HG02678 (cell line): ENCODE measurements at regions not wholly inside any gene's neighbourhood (a gene's known extent, or its start where the extent isn't known, plus 50 kb on each side); places are given as distances from the start of the nearest gene placed in this dataset.
"Not testable (repeated sequence)": the region's sequence is repeated elsewhere in the genome, so short reads cannot be mapped to it uniquely, and the experiment has no call there.

Experiments
- ATAC-seq: cut with Tn5 transposase; IDR thresholded peaks from one replicate; pipeline ENCODE4 v1.9.1; 2021; ENCODE audit warnings: mild to moderate bottlenecking, moderate library complexity; ENCODE audit not compliant: unreplicated experiment

DNA sequence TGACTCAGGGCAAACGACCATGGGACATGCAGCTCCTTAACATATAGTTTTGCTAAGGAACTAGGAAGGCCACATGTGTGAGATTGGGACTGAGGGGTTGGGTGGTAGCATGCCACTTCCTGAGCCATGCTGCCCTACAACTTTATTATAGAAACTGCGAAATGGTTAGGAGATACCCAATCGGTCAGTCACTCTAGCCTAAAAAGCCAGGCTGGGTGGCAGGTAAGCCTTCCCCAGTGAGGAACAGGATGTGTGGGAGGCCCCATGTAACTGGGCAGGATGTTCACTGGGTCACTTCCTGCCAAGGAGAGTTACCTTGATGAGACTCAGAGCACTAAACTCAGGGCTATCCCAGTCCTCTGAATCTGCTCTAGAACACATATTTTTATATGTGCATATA, 123.5 kb downstream of the MAP3K7 start:
- no peak for ATAC-seq

DNA sequence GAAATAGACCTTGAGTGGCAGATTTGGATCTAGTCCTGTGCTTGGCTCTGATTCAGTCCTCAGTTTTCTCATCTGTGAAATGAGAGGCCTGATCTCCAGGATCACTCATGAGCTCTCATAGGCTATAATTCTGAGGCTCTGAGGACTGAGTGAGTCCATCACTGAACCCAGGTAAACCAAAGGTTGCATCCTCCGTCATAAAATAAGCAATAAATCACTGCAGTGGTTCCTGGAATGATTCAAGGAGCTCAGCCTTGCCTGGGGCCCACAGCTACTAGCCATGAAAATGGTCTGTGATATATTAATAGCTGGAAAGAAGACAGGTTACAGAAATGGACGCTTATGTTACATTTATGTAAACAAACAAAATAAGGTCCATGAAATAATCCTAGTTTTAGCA, 124.8 kb downstream of the MAP3K7 start:
- no peak for ATAC-seq

- ATAC-seq = no peak
Observed at GRCh38 chr6:90461383-90461782, 125.5 kb downstream of the MAP3K7 start.

DNA sequence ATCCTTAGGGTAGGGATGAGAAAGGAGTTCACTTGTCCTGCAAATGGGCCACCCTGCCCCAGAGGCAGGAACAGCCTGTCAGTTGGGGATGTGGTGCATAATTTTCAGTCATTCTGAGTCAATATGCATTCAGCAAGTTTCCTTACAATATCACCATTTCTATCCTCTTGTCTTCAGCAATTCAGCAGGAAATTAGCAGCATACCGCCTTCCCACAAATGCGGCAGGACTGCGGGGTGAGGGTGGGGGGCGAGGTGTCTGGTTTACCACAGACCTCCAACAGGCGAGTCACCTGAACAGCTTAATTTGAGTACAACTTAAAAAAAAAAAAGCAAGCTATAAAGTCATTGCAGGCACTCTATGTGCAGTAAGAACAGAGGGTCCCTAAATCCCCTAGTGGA, 126.8 kb downstream of the MAP3K7 start:
- ATAC-seq = no peak

GRCh38 chr6:90459225-90459758, 127.6 kb downstream of the MAP3K7 start:
- ATAC-seq = no peak

DNA sequence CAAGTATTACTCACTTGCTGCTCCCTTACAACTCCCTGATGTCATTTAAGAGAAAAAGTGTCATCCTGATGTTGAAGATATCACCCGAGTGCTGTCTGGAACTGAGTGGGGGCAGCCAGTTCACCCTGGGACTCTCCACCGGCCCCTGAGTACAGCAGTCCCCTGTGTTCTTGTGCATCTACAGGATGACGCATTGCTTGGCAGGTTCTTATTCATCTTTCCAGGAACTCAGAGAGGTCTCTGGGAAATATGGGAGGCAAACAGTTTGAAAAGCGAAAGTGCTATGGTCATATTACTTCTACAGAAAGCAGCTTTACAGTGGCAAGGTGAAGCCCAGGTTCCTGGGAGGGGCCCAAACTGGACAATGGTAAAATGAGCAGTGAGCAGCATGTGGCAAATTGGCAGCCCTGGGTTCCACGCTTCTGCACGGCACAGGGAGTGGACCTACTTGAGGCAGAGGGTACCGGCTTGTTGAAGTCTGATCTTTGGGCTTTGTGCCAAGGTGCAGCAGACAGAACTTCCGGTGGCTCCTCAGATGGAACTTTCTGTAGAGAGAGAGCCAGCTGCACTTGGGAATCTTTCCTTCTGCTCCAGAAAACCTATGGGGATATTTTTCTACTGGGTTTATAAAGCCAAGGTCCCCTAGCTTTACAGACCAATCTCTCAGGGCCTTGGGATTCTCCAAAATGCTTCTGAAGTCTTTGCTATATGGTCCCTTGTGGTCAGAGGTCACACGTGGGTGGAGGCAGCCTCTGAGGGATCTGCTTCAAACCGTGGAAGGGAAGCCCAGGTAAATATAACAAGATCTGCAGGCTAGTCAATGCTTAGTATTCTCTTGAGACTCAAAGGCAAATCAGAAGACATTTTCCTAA, 128.3 kb downstream of the MAP3K7 start:
- ATAC-seq = no peak

DNA sequence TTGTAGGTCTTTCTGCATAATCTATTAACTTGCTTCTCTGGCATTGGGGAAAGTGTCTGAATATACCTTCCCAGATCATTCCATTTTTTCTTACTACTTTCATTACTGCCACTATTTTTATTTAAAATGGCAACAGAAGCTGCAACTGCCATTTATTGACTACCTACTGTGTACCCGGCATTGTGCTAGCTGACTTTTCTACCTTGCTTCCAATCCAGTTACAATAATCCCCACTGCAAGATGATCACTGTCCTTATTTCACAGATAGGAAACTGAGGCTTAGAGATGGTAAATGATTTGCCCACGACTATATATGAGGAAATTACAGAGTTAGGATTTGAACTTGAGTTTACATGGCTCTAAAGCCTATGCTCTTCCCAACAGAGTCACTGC, 129.0 kb downstream of the MAP3K7 start:
- ATAC-seq = no peak

DNA sequence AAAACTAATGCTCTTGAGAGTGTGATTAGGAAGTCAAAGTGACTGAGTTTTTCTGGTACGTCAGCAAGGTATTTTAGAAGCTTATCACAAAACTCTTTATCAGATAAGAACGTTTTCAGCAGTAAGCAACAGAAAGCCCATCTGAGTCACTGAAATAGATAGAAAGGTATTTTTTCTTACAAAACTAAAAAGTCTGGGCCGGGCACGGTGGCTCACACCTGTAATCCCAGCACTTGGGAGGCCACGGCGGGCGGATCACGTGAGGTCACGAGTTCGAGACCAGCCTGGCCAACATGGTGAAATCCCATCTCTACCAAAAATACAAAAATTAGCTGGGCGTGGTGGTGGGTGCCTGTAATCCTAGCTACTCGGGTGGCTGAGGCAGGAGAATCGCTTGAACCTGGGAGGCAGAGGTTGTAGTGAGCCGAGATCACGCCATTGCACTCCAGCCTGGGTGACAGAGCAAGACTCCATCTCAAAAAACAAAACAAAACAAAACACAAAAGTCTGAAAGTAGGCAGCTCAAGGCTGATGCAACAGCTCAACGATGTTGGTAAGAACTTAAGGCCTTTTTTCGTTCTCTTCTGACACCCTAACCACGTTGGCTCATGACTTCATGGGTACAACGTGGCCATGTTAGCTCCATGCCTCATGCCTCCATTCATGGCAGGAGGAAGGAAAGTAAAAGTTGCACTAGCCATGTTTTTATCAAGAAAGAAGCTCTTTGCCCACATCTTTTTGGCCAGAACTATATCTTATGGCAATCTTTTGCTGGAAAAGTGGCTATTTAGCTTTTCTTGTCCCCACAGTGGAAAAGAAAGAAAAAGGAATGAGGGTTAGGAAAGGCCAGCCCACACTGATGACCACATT, 129.6 kb downstream of the MAP3K7 start:
- ATAC-seq = not testable (repeated sequence)

DNA sequence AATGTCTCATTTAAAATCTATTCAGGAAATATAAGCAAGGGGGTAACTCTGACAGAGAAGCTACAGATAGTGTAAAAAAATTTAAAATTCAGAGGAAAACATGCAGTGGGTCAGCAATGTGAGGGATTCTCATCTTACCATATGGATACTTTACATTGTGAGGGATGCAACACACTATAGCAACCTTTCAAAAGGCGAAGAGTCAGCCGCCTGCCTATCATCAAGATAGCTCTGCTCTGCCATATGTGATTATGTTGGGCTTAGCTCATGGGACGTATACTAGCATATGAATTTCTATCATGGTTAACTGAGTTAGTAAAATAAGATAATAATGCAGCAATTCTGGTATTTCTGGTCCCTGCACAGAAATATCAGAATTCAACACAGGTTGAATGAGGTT, 130.9 kb downstream of the MAP3K7 start:
- ATAC-seq = no peak

GRCh38 chr6:90454836-90455427, 131.9 kb downstream of the MAP3K7 start:
- no peak for ATAC-seq

DNA sequence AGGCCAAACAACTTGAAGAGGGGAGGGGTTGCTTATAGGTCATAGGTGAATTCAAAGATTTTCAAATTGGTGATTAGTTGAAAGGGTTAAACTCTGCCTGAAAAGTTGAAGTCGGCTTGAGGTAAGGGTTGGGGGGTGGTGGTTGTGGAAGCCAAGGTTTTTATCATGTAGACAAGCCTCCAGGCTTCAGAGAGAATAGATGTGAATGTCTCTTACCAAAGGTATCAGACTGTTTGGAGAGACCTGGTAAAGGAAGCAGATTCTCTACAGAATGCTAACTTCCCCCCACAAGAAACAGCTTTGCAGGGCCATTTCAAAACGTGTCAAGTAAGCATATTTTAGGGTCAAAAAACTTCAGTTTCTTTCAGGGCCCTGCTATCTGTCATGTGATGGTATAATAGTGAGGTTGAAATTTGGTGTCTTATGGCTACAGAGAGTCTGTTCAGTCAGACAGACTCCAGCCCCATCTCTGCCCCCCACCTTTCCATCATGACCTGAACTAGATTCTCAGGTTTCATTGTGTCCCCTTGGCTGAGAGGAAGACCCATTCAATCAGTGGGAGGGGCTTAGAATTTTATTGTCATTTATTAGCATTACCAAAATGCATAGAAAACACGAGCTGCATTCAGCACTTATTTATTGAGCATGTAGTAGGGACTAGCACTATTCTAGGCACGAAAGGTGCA, 136.5 kb downstream of the MAP3K7 start:
- ATAC-seq = no peak

GRCh38 chr6:90449311-90449710, 137.6 kb downstream of the MAP3K7 start:
- no peak for ATAC-seq

DNA sequence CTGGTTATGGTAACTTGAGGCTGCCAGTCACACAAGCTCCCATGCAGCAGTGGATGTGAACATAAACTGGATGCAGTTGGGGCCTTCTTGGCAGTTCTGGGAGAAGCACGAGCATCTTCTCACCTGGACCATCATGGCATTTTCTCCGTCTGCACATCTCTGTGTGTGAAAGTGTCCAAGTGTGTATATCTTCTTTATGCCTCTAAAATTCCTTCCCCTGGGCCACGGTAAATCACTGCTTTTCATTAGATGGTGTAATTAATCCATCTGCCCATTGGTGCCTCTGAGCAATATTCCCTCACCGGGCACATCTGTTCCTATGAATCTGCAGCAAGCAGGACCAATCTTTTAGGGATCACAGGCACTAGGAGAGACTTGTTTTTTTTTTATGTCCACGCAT, 138.0 kb downstream of the MAP3K7 start:
- no peak for ATAC-seq

DNA sequence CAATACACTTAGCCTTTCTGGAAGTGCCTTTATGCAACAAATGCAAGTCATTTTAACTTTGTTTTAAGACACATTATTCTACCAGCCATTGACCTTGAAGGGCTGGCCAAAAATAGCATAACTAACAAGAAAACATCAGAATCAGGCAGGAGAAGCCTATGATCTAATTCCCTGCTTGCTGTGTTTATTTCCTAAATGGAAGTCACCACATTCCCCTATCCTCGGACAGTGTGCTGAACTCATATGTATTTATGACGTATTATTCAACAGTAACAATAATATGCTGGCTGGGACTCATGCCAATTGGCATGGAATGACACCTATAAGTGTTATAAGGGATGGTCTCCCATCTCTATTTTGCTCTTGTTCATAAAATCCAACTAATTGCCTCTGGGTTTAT, 140.7 kb downstream of the MAP3K7 start:
- no peak for ATAC-seq

GRCh38 chr6:90445533-90446108, 141.3 kb downstream of the MAP3K7 start:
- no peak for ATAC-seq

- peak; percentile 50 for ATAC-seq
Observed at GRCh38 chr6:90444160-90444714, 142.6 kb downstream of the MAP3K7 start.

DNA sequence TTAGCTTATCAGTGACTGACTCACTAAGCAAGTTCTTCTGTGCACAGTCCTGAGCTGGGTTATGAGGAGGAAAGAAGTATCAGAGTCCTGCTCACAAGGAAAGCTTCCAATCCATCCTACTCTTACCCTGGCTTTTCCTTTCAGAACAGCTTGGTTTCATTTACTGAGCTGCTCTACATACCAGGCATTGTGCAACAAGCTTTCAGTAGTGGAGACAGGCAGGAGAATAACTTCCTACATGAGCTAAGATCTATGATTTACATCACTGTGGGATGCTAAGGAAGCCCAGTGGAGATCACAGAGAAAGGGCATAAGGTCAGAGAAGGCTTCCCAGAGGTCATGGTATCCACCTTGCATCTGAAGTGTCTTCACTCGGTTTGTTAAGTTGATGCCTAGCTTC, 144.5 kb downstream of the MAP3K7 start:
- ATAC-seq = no peak

GRCh38 chr6:90440586-90441283, 144.1 kb upstream of the BACH2 start:
- no peak for ATAC-seq

GRCh38 chr6:90439586-90439985, 142.9 kb upstream of the BACH2 start:
- ATAC-seq = no peak
